HG03469 (cell line): ENCODE measurements at regions not wholly inside any gene's neighbourhood (a gene's known extent, or its start where the extent isn't known, plus 50 kb on each side); places are given as distances from the start of the nearest gene placed in this dataset.

Source experiments
- ATAC-seq: cut with Tn5 transposase; IDR thresholded peaks from one replicate; pipeline ENCODE4 v1.9.1; 2021; ENCODE audit warnings: mild to moderate bottlenecking, moderate library complexity, moderate number of reproducible peaks; ENCODE audit not compliant: unreplicated experiment

- ATAC-seq: no peak
Measured at GRCh38 chr1:70916034-70916427, 131.6 kb downstream of the PTGER3 start.

DNA sequence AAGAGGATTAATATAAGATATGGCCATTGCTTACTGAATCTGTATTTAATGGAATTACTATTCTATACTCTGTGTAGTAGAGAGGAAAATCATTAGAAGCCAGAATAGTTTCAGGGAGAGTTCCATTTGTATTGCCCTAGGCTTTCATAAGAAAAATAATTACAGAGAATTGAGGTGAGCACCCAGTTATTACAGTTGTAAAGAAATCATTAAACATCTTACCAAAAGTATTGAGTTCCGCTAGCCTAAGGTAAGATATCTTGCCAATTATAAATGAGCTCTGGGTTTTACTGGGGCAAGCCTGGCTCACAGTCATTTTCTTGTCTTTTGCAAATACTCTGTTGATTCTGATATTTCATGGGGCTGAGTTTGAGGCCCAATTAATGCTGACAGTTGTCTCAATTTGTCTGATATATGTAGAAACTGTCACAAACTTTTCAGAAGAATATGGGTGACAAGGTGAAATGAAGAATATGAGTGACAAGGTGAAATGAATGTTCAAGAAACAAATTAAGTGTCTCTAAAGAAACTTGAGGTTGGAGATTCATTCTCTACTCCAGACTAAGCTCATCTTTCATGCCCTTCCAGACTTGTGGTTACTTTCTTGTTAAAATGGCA, 127.8 kb downstream of the PTGER3 start:
- ATAC-seq: no peak
